H9 (cell line): ENCODE measurements at regions not wholly inside any gene's neighbourhood (a gene's known extent, or its start where the extent isn't known, plus 50 kb on each side); places are given as distances from the start of the nearest gene placed in this dataset.

Source experiments
- DNase-seq: peaks from one replicate; pipeline ENCODE4 v3.0.0-alpha.2; 2017
- H2AFZ ChIP-seq: one replicate; pipeline ENCODE4 v1.6.1; 2013; ENCODE audit warnings: mild to moderate bottlenecking, low read length, control low read depth, moderate library complexity
- H2AK5ac ChIP-seq: 2 replicates; pipeline ENCODE4 v1.6.1; 2013; ENCODE audit warnings: low read length, control low read depth, mixed read lengths; ENCODE audit not compliant: insufficient read length
- H2BK120ac ChIP-seq: one replicate; pipeline ENCODE4 v1.6.1; 2013; ENCODE audit warnings: low read depth, mild to moderate bottlenecking, low read length, control low read depth, inconsistent platforms; ENCODE audit not compliant: poor library complexity, severe bottlenecking
- H2BK12ac ChIP-seq: 2 replicates; pipeline ENCODE4 v1.6.1; 2013; ENCODE audit warnings: low read length, control low read depth, mixed read lengths, low read depth; ENCODE audit not compliant: insufficient read length
- H2BK15ac ChIP-seq: 2 replicates; pipeline ENCODE4 v1.6.1; 2013; ENCODE audit warnings: low read depth, low read length, control low read depth
- H2BK20ac ChIP-seq: one replicate; pipeline ENCODE4 v1.6.1; 2013; ENCODE audit warnings: low read depth, mild to moderate bottlenecking, low read length, control low read depth, inconsistent platforms; ENCODE audit not compliant: poor library complexity, severe bottlenecking
- H2BK5ac ChIP-seq: 2 replicates; pipeline ENCODE4 v1.6.1; 2013; ENCODE audit warnings: low read length, control low read depth, mixed read lengths; ENCODE audit not compliant: insufficient read length
- H3K14ac ChIP-seq: 2 replicates; pipeline ENCODE4 v1.6.1; 2013; ENCODE audit warnings: low read length, control low read depth; ENCODE audit not compliant: insufficient read depth
- H3K18ac ChIP-seq: 2 replicates; pipeline ENCODE4 v1.6.1; 2013; ENCODE audit warnings: low read depth, mild to moderate bottlenecking, mixed read lengths, low read length, control low read depth; ENCODE audit not compliant: insufficient read length
- H3K23ac ChIP-seq: 2 replicates; pipeline ENCODE4 v1.6.1; 2013; ENCODE audit warnings: low read length, control low read depth, mixed read lengths, low read depth; ENCODE audit not compliant: insufficient read length
- H3K23me2 ChIP-seq: 2 replicates; pipeline ENCODE4 v1.6.1; 2013; ENCODE audit warnings: low read depth, mild to moderate bottlenecking, mixed read lengths, low read length, control low read depth; ENCODE audit not compliant: insufficient read length, poor library complexity, severe bottlenecking
- H3K27ac ChIP-seq: 2 replicates; pipeline ENCODE4 v1.5.1; 2013; ENCODE audit warnings: low read length, control low read depth, mixed read lengths, low read depth; ENCODE audit not compliant: insufficient read length
- H3K27me3 ChIP-seq: 2 replicates; pipeline ENCODE4 v1.6.1; 2013; ENCODE audit warnings: low read length, control low read depth, inconsistent platforms; ENCODE audit not compliant: insufficient read depth
- H3K4ac ChIP-seq: 2 replicates; pipeline ENCODE4 v1.6.1; 2013; ENCODE audit warnings: low read depth, mild to moderate bottlenecking, control low read depth, inconsistent platforms, low read length, moderate library complexity
- H3K4me1 ChIP-seq: 2 replicates; pipeline ENCODE4 v1.6.1; 2013; ENCODE audit warnings: low read length, control low read depth, inconsistent platforms; ENCODE audit not compliant: insufficient read depth
- H3K4me2 ChIP-seq: 2 replicates; pipeline ENCODE4 v1.6.1; 2013; ENCODE audit warnings: low read length, control low read depth, mixed read lengths; ENCODE audit not compliant: insufficient read length, insufficient read depth
- H3K56ac ChIP-seq: 2 replicates; pipeline ENCODE4 v1.6.1; 2013; ENCODE audit warnings: low read depth, mild to moderate bottlenecking, mixed read lengths, low read length, control low read depth; ENCODE audit not compliant: insufficient read length
- H3K79me1 ChIP-seq: 2 replicates; pipeline ENCODE4 v1.6.1; 2013; ENCODE audit warnings: low read depth, mild to moderate bottlenecking, moderate library complexity, low read length, control low read depth, inconsistent platforms; ENCODE audit not compliant: insufficient read depth, poor library complexity, severe bottlenecking
- H3K79me2 ChIP-seq: 2 replicates; pipeline ENCODE4 v1.6.1; 2013; ENCODE audit warnings: low read length, control low read depth, inconsistent platforms; ENCODE audit not compliant: insufficient read depth
- H3K9ac ChIP-seq: 2 replicates; pipeline ENCODE4 v1.6.1; 2013; ENCODE audit warnings: low read length, control low read depth, mixed read lengths; ENCODE audit not compliant: insufficient read length; ENCODE audit errors: extremely low read depth
- H3K9me3 ChIP-seq: one replicate; pipeline ENCODE4 v1.6.1; 2013; ENCODE audit warnings: low read depth, low read length, inconsistent platforms; ENCODE audit not compliant: control insufficient read depth
- H3T11ph ChIP-seq: one replicate; pipeline ENCODE4 v1.6.1; 2013; ENCODE audit warnings: mild to moderate bottlenecking, low read length, control low read depth, inconsistent platforms
- H4K20me1 ChIP-seq: one replicate; pipeline ENCODE4 v1.6.1; 2013; ENCODE audit not compliant: control insufficient read depth, insufficient read length, insufficient read depth
- H4K5ac ChIP-seq: 2 replicates; pipeline ENCODE4 v1.6.1; 2013; ENCODE audit warnings: low read depth, mild to moderate bottlenecking, mixed read lengths, low read length, control low read depth; ENCODE audit not compliant: insufficient read length
- H4K8ac ChIP-seq: replicated peaks from 2 replicates; pipeline ENCODE4 v1.6.1; 2013; ENCODE audit warnings: low read length, control low read depth, mixed read lengths, low read depth; ENCODE audit not compliant: insufficient read length
- H4K91ac ChIP-seq: 2 replicates; pipeline ENCODE4 v1.6.1; 2013; ENCODE audit warnings: low read depth, mild to moderate bottlenecking, moderate library complexity, mixed read lengths, low read length, control low read depth; ENCODE audit not compliant: insufficient read length
- H3K27ac Mint-ChIP-seq, 3 experiments: 2 replicates in 2 of 3; 3 replicates in 1 of 3; pipeline ENCODE4 v1.8.0; 2020 to 2021; ENCODE audit warnings: mixed read lengths in 3 of 3, mild to moderate bottlenecking in 1 of 3, moderate library complexity in 1 of 3
- H3K27me3 Mint-ChIP-seq: 2 replicates; pipeline ENCODE4 v1.8.0; 2021; ENCODE audit warnings: low read depth, mild to moderate bottlenecking, moderate library complexity, mixed read lengths
- H3K36me3 Mint-ChIP-seq, 3 experiments: 2 replicates in 2 of 3; 3 replicates in 1 of 3; pipeline ENCODE4 v1.8.0; 2020 to 2021; ENCODE audit warnings: low read depth in 3 of 3, mixed read lengths in 3 of 3; ENCODE audit not compliant: insufficient read depth in 1 of 3
- H3K4me1 Mint-ChIP-seq, 2 experiments: 2 replicates each; pipeline ENCODE4 v1.8.0; 2020; ENCODE audit warnings: mixed read lengths in 2 of 2
- H3K4me3 Mint-ChIP-seq, 2 experiments: 2 replicates in 1 of 2; 3 replicates in 1 of 2; pipeline ENCODE4 v1.8.0; 2020 to 2021; ENCODE audit warnings: mild to moderate bottlenecking in 2 of 2, mixed read lengths in 2 of 2, moderate library complexity in 1 of 2
- H3K9me3 Mint-ChIP-seq, 2 experiments: 2 replicates in 1 of 2; 3 replicates in 1 of 2; pipeline ENCODE4 v1.8.0; 2020; ENCODE audit warnings: mild to moderate bottlenecking in 2 of 2, mixed read lengths in 2 of 2, moderate library complexity in 1 of 2
- CTCF ChIP-seq: fragments of 200-600 bp; sonication (generic); conservative IDR thresholded peaks from 3 replicates; pipeline ENCODE4 v1.8.0; 2021; ENCODE audit warnings: antibody characterized with exemption, mild to moderate bottlenecking

- H3T11ph ChIP-seq, result no peak overlapping the region
- H2BK5ac ChIP-seq, result no peak overlapping the region
- Mint-ChIP-seq H3K36me3 (no peaks in the 10 kb centered on the region), H3K27me3 (peaks cover 17% of the 10 kb centered on the region), H3K27ac (no peak overlapping the region), H3K4me3 (no peak overlapping the region), H3K9me3 (no peaks in the 10 kb centered on the region), H3K4me1 (peaks cover 10 to 11% of the 10 kb centered on the region in 2 experiments)
- H2AK5ac ChIP-seq, result no peak overlapping the region
- DNase-seq, result no peak
- H3K9ac ChIP-seq, result no peak overlapping the region
- H2BK120ac ChIP-seq, result no peak overlapping the region
- no peak overlapping the region for H3K23ac ChIP-seq
- H3K4ac ChIP-seq, result no peak overlapping the region
- no peak overlapping the region for H3K56ac ChIP-seq
- no peak overlapping the region for H2BK12ac ChIP-seq
- H2BK20ac ChIP-seq, result no peak overlapping the region
- H2AFZ ChIP-seq, result no peak overlapping the region
- H3K4me1 ChIP-seq, result peaks cover 2% of the 10 kb centered on the region; the same call in 1 of the 2 replicates
- H3K18ac ChIP-seq, result no peak overlapping the region
- H4K91ac ChIP-seq, result no peak overlapping the region
- no peaks in the 10 kb centered on the region for H4K20me1 ChIP-seq
- H3K79me1 ChIP-seq, result no peaks in the 10 kb centered on the region
- H3K9me3 ChIP-seq, result no peaks in the 10 kb centered on the region
- H3K4me2 ChIP-seq, result no peak overlapping the region
- no peaks in the 10 kb centered on the region for H3K23me2 ChIP-seq
- H3K14ac ChIP-seq, result no peak overlapping the region
- no peak for TF ChIP-seq CTCF
- no peaks in the 10 kb centered on the region for H3K27me3 ChIP-seq
- H4K5ac ChIP-seq, result no peak overlapping the region
- H4K8ac ChIP-seq, result no peak overlapping the region
- H2BK15ac ChIP-seq, result no peak overlapping the region
- no peaks in the 10 kb centered on the region for H3K79me2 ChIP-seq
- no peak overlapping the region for H3K27ac ChIP-seq
Observed at GRCh38 chr7:67598469-67598868, 601.8 kb downstream of the TYW1 start.
